Neuronal stem cell (in vitro differentiated cells): ENCODE measurements at regions not wholly inside any gene's neighbourhood (a gene's known extent, or its start where the extent isn't known, plus 50 kb on each side); places are given as distances from the start of the nearest gene placed in this dataset.

Source experiments
- DNase-seq: peaks from one replicate; pipeline ENCODE4 v3.0.0-alpha.2; 2013; ENCODE audit warnings: low spot score
- H2AFZ ChIP-seq: one replicate; pipeline ENCODE4 v1.6.1; 2013; ENCODE audit warnings: mild to moderate bottlenecking, low read length, inconsistent platforms
- H2AK5ac ChIP-seq: 2 replicates; pipeline ENCODE4 v1.6.1; 2013; ENCODE audit warnings: low read depth, mild to moderate bottlenecking, inconsistent platforms, low read length, moderate library complexity, mixed read lengths
- H2BK120ac ChIP-seq: 2 replicates; pipeline ENCODE4 v1.6.1; 2013; ENCODE audit warnings: low read depth, mild to moderate bottlenecking, inconsistent platforms, low read length, moderate library complexity, mixed read lengths
- H2BK12ac ChIP-seq: one replicate; pipeline ENCODE4 v1.6.1; 2013; ENCODE audit warnings: low read length, inconsistent platforms
- H2BK15ac ChIP-seq: 2 replicates; pipeline ENCODE4 v1.6.1; 2013; ENCODE audit warnings: mild to moderate bottlenecking, low read length, inconsistent platforms, mixed read lengths
- H2BK5ac ChIP-seq: one replicate; pipeline ENCODE4 v1.6.1; 2013; ENCODE audit warnings: inconsistent platforms, mild to moderate bottlenecking, low read length, moderate library complexity
- H3K14ac ChIP-seq: one replicate; pipeline ENCODE4 v1.6.1; 2013; ENCODE audit warnings: low read length, inconsistent platforms
- H3K18ac ChIP-seq: 2 replicates; pipeline ENCODE4 v1.6.1; 2013; ENCODE audit warnings: low read length, inconsistent platforms
- H3K23ac ChIP-seq: 2 replicates; pipeline ENCODE4 v1.6.1; 2013; ENCODE audit warnings: low read depth, mild to moderate bottlenecking, mixed read lengths, low read length, inconsistent platforms; ENCODE audit not compliant: poor library complexity
- H3K27ac ChIP-seq: replicated peaks from 3 replicates; pipeline ENCODE4 v1.5.1; 2013; ENCODE audit warnings: low read length, inconsistent platforms
- H3K27me3 ChIP-seq, 3 experiments: 2 replicates each; pipeline ENCODE4 v1.6.1; 2013; ENCODE audit warnings: low read length in 3 of 3, mild to moderate bottlenecking in 2 of 3, inconsistent platforms in 1 of 3, low read depth in 1 of 3, mixed read lengths in 1 of 3, moderate library complexity in 1 of 3; ENCODE audit not compliant: control insufficient read depth in 3 of 3, insufficient read depth in 3 of 3
- H3K36me3 ChIP-seq, 2 donors: replicated peaks in 1 of 2; 2 replicates each; pipeline ENCODE4 v1.6.1; 2013; ENCODE audit warnings: low read length in 2 of 2; ENCODE audit not compliant: control insufficient read depth in 2 of 2, insufficient read depth in 2 of 2
- H3K4ac ChIP-seq: 2 replicates; pipeline ENCODE4 v1.6.1; 2013; ENCODE audit warnings: inconsistent platforms, mild to moderate bottlenecking, low read length, moderate library complexity
- H3K4me1 ChIP-seq, 2 donors: 1 replicate in 1 of 2; 2 replicates in 1 of 2; pipeline ENCODE4 v1.6.1; 2013; ENCODE audit warnings: low read length in 2 of 2, low read depth in 1 of 2; ENCODE audit not compliant: control insufficient read depth in 2 of 2, insufficient read depth in 1 of 2
- H3K4me2 ChIP-seq: one replicate; pipeline ENCODE4 v1.6.1; 2013; ENCODE audit warnings: mild to moderate bottlenecking, low read length, inconsistent platforms; ENCODE audit not compliant: insufficient read depth, poor library complexity, severe bottlenecking
- H3K4me3 ChIP-seq, 2 donors: 2 replicates each; pipeline ENCODE4 v1.5.1; 2013; ENCODE audit warnings: low read length in 2 of 2, mild to moderate bottlenecking in 2 of 2, inconsistent platforms in 1 of 2, moderate library complexity in 1 of 2
- H3K79me1 ChIP-seq: one replicate; pipeline ENCODE4 v1.6.1; 2013; ENCODE audit warnings: low read depth, mild to moderate bottlenecking, inconsistent platforms, low read length, moderate library complexity
- H3K9ac ChIP-seq: one replicate; pipeline ENCODE4 v1.6.1; 2013; ENCODE audit warnings: mild to moderate bottlenecking, low read depth, low read length, inconsistent platforms; ENCODE audit not compliant: poor library complexity
- H3K9me3 ChIP-seq, 2 donors: replicated peaks in 1 of 2; 2 replicates each; pipeline versions ENCODE3 to v1.6.1; 2013; ENCODE audit warnings: low read length in 2 of 2, mild to moderate bottlenecking in 2 of 2, inconsistent platforms in 1 of 2, low read depth in 1 of 2, mixed read lengths in 1 of 2, moderate library complexity in 1 of 2; ENCODE audit not compliant: control insufficient read depth in 2 of 2, insufficient read depth in 1 of 2
- H4K8ac ChIP-seq: one replicate; pipeline ENCODE4 v1.6.1; 2013; ENCODE audit warnings: low read depth, mild to moderate bottlenecking, inconsistent platforms, low read length, moderate library complexity
- H4K91ac ChIP-seq: one replicate; pipeline ENCODE4 v1.6.1; 2013; ENCODE audit warnings: low read length, low read depth, mild to moderate bottlenecking, inconsistent platforms; ENCODE audit not compliant: poor library complexity
- WGBS, 2 donors: extraction: QIAGEN DNeasy Blood & Tissue Kit; methylation state at CpG; one replicate each; pipeline ENCODE4 v1.1.7; 2013; ENCODE audit warnings: missing lambda C conversion rate in 2 of 2, mixed read lengths in 1 of 2; ENCODE audit not compliant: insufficient read length in 2 of 2, insufficient replicate concordance in 1 of 2; ENCODE audit errors: extremely low coverage in 2 of 2; 5-methylcytosine and 5-hydroxymethylcytosine counted together

DNA sequence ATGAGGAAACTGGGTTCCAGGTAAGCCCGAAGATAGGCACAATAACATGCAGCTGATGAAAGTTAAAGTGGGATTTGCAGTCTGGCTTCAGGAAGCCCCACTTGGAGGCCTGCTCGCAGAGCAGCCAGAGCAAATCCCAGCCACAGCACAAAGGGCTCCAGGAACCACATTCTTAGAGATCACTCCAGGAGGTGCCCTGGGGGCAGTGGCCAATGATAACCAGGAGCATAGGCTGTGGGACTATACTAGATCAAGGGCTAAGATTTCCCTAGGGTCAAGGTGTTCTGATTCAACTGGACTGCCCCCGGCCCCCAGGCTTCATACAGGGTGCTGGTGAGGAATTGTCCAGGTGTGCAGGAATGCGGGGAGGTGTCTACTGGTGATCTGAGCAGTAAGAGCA is 133.9 kb upstream of the PTPRT start:
- no peaks in the 10 kb centered on the region for H3K36me3 ChIP-seq
- no peak overlapping the region for H4K91ac ChIP-seq
- no peaks in the 10 kb centered on the region for H3K27me3 ChIP-seq
- H3K9me3 ChIP-seq: no peaks in the 10 kb centered on the region
- no peak overlapping the region for H2AK5ac ChIP-seq
- H2BK15ac ChIP-seq: no peak overlapping the region
- H3K27ac ChIP-seq: no peak overlapping the region
- no peak overlapping the region for H3K18ac ChIP-seq
- H3K79me1 ChIP-seq: no peaks in the 10 kb centered on the region
- no peak overlapping the region for H2BK5ac ChIP-seq
- no peak overlapping the region for H3K4me3 ChIP-seq
- H3K9ac ChIP-seq: no peak overlapping the region
- no peak overlapping the region for H4K8ac ChIP-seq
- no peak overlapping the region for H2BK12ac ChIP-seq
- H3K4ac ChIP-seq: no peak overlapping the region
- H2AFZ ChIP-seq: no peak overlapping the region
- no peak overlapping the region for H3K4me2 ChIP-seq
- DNase-seq: no peak
- no CpG with 5 or more reads among the region's 4 CpGs for WGBS, 2 donors
- no peaks in the 10 kb centered on the region for H3K4me1 ChIP-seq
- no peak overlapping the region for H3K23ac ChIP-seq
- no peak overlapping the region for H2BK120ac ChIP-seq
- no peak overlapping the region for H3K14ac ChIP-seq

GRCh38 chr20:43322851-43323250 is 133.1 kb upstream of the PTPRT start:
- Histone ChIP-seq H3K14ac (no peak overlapping the region), H3K79me1 (no peaks in the 10 kb centered on the region), H3K9me3 (no peaks in the 10 kb centered on the region), H3K4ac (no peak overlapping the region), H2AK5ac (no peak overlapping the region), H3K27ac (no peak overlapping the region), H3K18ac (no peak overlapping the region), H2BK12ac (no peak overlapping the region), H3K27me3 (no peaks in the 10 kb centered on the region), H2BK5ac (no peak overlapping the region), H3K4me1 (no peaks in the 10 kb centered on the region), H3K9ac (no peak overlapping the region), H3K23ac (no peak overlapping the region), H4K8ac (no peak overlapping the region), H2AFZ (no peak overlapping the region), H2BK120ac (no peak overlapping the region), H3K4me3 (peak overlapping the region in 1 of 2 donors; percentile 26), H3K36me3 (no peaks in the 10 kb centered on the region), H4K91ac (no peak overlapping the region), H2BK15ac (no peak overlapping the region), H3K4me2 (no peak overlapping the region)
- WGBS, 2 donors: no CpG with 5 or more reads among the region's 4 CpGs
- DNase-seq: no peak

DNA sequence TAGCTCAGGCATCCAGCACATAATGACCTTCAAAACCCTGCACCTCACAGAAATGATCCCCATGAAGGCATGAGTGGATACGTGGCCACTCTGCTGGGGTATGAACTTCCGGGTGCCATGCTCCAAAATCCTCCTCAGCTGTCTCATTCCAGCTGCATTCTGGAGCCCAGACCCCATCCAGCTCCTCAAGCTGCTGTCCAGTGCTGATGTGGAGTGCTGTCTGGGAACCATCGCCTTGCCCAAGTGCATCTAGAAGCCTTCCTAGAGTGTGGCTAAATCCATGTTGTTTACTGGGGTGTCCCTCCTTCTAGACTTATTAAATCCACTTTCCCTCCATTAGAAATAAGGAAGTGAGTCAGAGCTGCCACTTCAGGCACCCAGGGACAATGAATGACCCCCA is 130.8 kb upstream of the PTPRT start:
- Histone ChIP-seq H2BK120ac (no peak overlapping the region), H3K27ac (no peak overlapping the region), H2BK15ac (no peak overlapping the region), H3K4ac (no peak overlapping the region), H3K36me3 (no peaks in the 10 kb centered on the region), H3K14ac (no peak overlapping the region), H3K9me3 (no peaks in the 10 kb centered on the region), H4K91ac (no peak overlapping the region), H3K18ac (no peak overlapping the region), H4K8ac (no peak overlapping the region), H3K79me1 (no peaks in the 10 kb centered on the region), H3K9ac (no peak overlapping the region), H2BK12ac (no peak overlapping the region), H2AFZ (no peak overlapping the region), H3K23ac (no peak overlapping the region), H2BK5ac (no peak overlapping the region), H3K4me1 (no peaks in the 10 kb centered on the region), H3K4me3 (no peak overlapping the region), H3K4me2 (no peak overlapping the region), H3K27me3 (no peaks in the 10 kb centered on the region), H2AK5ac (no peak overlapping the region)
- WGBS, 2 donors: no CpG with 5 or more reads among the region's 3 CpGs
- no peak for DNase-seq

DNA sequence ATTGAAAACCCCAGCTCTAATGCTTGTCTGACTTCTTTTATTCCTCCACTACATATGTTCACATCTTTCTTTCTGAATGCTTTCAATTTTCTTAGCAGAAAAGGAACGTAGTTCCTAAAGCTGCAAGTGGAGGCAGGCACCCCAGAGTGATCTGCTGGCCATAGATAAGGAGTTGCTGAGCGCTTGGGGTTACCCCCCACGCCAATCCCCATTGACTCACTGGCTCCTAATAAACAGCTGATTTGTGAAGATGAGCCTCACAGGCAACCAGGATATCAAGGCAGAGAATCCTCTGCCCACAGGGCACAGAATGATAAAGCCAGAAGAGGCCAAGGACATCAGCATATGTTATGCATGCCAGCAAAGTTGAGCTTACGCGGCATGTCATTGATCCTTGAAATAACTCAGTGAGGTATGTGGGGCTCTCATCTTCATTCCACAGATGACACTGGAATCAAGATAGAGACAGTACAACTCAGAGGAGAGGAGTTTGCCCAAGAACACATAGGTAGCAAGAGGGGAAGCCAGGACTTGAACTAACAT is 129.1 kb upstream of the PTPRT start:
- no peak overlapping the region for H3K9ac ChIP-seq
- no peaks in the 10 kb centered on the region for H3K79me1 ChIP-seq
- no peak overlapping the region for H3K14ac ChIP-seq
- WGBS, 2 donors: no CpG with 5 or more reads among the region's 5 CpGs
- no peaks in the 10 kb centered on the region for H3K4me1 ChIP-seq
- H4K91ac ChIP-seq: no peak overlapping the region
- H3K9me3 ChIP-seq: no peaks in the 10 kb centered on the region
- H2BK12ac ChIP-seq: no peak overlapping the region
- no peaks in the 10 kb centered on the region for H3K36me3 ChIP-seq
- H3K4me3 ChIP-seq: no peak overlapping the region
- H3K18ac ChIP-seq: no peak overlapping the region
- no peak overlapping the region for H2BK15ac ChIP-seq
- H2BK120ac ChIP-seq: no peak overlapping the region
- H2AK5ac ChIP-seq: no peak overlapping the region
- no peak overlapping the region for H3K4ac ChIP-seq
- H3K23ac ChIP-seq: no peak overlapping the region
- no peak for DNase-seq
- no peaks in the 10 kb centered on the region for H3K27me3 ChIP-seq
- no peak overlapping the region for H2BK5ac ChIP-seq
- H3K4me2 ChIP-seq: no peak overlapping the region
- no peak overlapping the region for H2AFZ ChIP-seq
- H4K8ac ChIP-seq: no peak overlapping the region
- no peak overlapping the region for H3K27ac ChIP-seq
